CD8-positive, alpha-beta memory T cell (primary cell): ENCODE measurements at regions not wholly inside any gene's neighbourhood (a gene's known extent, or its start where the extent isn't known, plus 50 kb on each side); places are given as distances from the start of the nearest gene placed in this dataset.
A peak's percentile ranks its signal among the peaks of the same experiment; 100 is the strongest.

ENCODE experiments used
- CTCF ChIA-PET: fragments of 350-600 bp; sonication (Branson Sonifier 250); formaldehyde crosslinking; loops from one replicate; lab custom pipeline; 2021; ENCODE audit warnings: antibody characterized with exemption; lab: Charles Lee
- POLR2A ChIA-PET: fragments of 350-600 bp; sonication (Branson Sonifier 250); formaldehyde crosslinking; loops from one replicate; lab custom pipeline; 2021; ENCODE audit warnings: antibody characterized with exemption; lab: Charles Lee
- DNase-seq, 5 donors: peaks; one replicate each; pipeline versions ENCODE4 v3.0.0 to v3.0.0-alpha.2; 2020 to 2022; ENCODE audit warnings: mixed read lengths in 1 of 5
- H3K27ac ChIP-seq: one replicate; pipeline ENCODE4 v1.7.0; 2013; ENCODE audit warnings: low read depth, mild to moderate bottlenecking, low read length, moderate library complexity
- H3K27me3 ChIP-seq: 2 replicates; pipeline ENCODE4 v1.7.0; 2013; ENCODE audit warnings: low read length, mild to moderate bottlenecking; ENCODE audit not compliant: insufficient read depth, poor library complexity, severe bottlenecking
- H3K36me3 ChIP-seq: 2 replicates; pipeline ENCODE4 v1.7.0; 2013; ENCODE audit warnings: mild to moderate bottlenecking, low read length, moderate library complexity; ENCODE audit not compliant: insufficient read depth
- H3K4me1 ChIP-seq: 2 replicates; pipeline ENCODE4 v1.7.0; 2013; ENCODE audit warnings: mild to moderate bottlenecking, low read length, moderate library complexity; ENCODE audit not compliant: insufficient read depth
- H3K4me3 ChIP-seq: 2 replicates; pipeline ENCODE4 v1.7.0; 2013; ENCODE audit warnings: mild to moderate bottlenecking, low read length
- H3K9me3 ChIP-seq: 2 replicates; pipeline ENCODE4 v1.7.0; 2013; ENCODE audit warnings: mild to moderate bottlenecking, low read length
- H3K27ac Mint-ChIP-seq, 8 donors: one replicate each; pipeline ENCODE4 v1.8.0; 2020 to 2021; ENCODE audit warnings: mixed read lengths in 8 of 8, mild to moderate bottlenecking in 6 of 8, inconsistent platforms in 3 of 8, moderate library complexity in 3 of 8
- H3K27me3 Mint-ChIP-seq, 2 donors: one replicate each; pipeline ENCODE4 v1.8.0; 2020 to 2021; ENCODE audit warnings: mixed read lengths in 2 of 2, mild to moderate bottlenecking in 1 of 2, moderate library complexity in 1 of 2
- H3K36me3 Mint-ChIP-seq, 3 donors: one replicate each; pipeline ENCODE4 v1.8.0; 2020 to 2021; ENCODE audit warnings: mixed read lengths in 3 of 3, inconsistent platforms in 1 of 3, mild to moderate bottlenecking in 1 of 3
- H3K4me1 Mint-ChIP-seq, 3 donors: one replicate each; pipeline ENCODE4 v1.8.0; 2020 to 2021; ENCODE audit warnings: mixed read lengths in 3 of 3, inconsistent platforms in 1 of 3, mild to moderate bottlenecking in 1 of 3
- H3K4me3 Mint-ChIP-seq, 7 donors: one replicate each; pipeline ENCODE4 v1.8.0; 2020 to 2021; ENCODE audit warnings: mixed read lengths in 7 of 7, mild to moderate bottlenecking in 6 of 7, moderate library complexity in 4 of 7, inconsistent platforms in 2 of 7
- H3K9me3 Mint-ChIP-seq, 5 donors: one replicate each; pipeline ENCODE4 v1.8.0; 2020 to 2022; ENCODE audit warnings: mixed read lengths in 5 of 5, mild to moderate bottlenecking in 3 of 5, moderate library complexity in 2 of 5, inconsistent platforms in 1 of 5

DNA sequence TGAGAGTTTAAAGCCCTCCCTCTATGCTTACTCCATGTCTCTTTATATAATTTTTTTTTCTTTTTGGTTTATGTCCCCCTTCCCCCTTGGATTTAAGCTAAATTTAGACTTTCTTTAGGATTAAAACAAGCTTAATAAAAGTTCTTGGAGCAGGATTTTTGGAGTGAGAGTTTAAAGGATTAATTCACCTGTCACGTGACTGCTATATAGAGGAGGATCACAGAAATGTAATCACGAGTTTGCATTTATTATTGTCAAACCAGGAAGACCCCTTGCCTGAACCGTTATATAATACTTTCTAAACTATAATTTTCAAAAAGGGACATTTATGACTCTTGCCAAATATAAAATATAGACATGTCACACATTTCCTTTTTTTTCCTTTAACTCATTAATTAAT lies 78.1 kb upstream of the IMMP2L start:
- H3K36me3 ChIP-seq = no peaks in the 10 kb centered on the region
- no peaks in the 10 kb centered on the region for H3K36me3 Mint-ChIP-seq
- ChIA-PET POLR2A (no interaction called here), CTCF (no interaction called here)
- H3K27ac ChIP-seq = no peak overlapping the region
- H3K9me3 ChIP-seq = no peaks in the 10 kb centered on the region
- H3K4me3 Mint-ChIP-seq = no peak overlapping the region
- peaks cover 0 to 8% (median 0%) of the 10 kb centered on the region in 5 donors for H3K9me3 Mint-ChIP-seq
- DNase-seq = no peak
- H3K4me1 ChIP-seq = no peaks in the 10 kb centered on the region
- no peak overlapping the region for H3K27ac Mint-ChIP-seq
- no peak overlapping the region for H3K4me3 ChIP-seq
- H3K27me3 ChIP-seq = no peaks in the 10 kb centered on the region
- H3K27me3 Mint-ChIP-seq = peaks cover 0 to 14% of the 10 kb centered on the region in 2 donors
- H3K4me1 Mint-ChIP-seq = no peaks in the 10 kb centered on the region

- ChIA-PET POLR2A (no interaction called here), CTCF (no interaction called here)
- Mint-ChIP-seq H3K36me3 (no peaks in the 10 kb centered on the region), H3K27me3 (peaks cover 0 to 10% of the 10 kb centered on the region in 2 donors), H3K4me3 (no peak overlapping the region), H3K9me3 (peaks cover 0 to 4% (median 0%) of the 10 kb centered on the region in 5 donors), H3K27ac (no peak overlapping the region), H3K4me1 (no peaks in the 10 kb centered on the region)
- Histone ChIP-seq H3K36me3 (no peaks in the 10 kb centered on the region), H3K4me1 (no peaks in the 10 kb centered on the region), H3K4me3 (no peak overlapping the region), H3K27me3 (no peaks in the 10 kb centered on the region), H3K27ac (no peak overlapping the region), H3K9me3 (no peaks in the 10 kb centered on the region)
- DNase-seq = no peak
Measured at GRCh38 chr7:111639934-111640333, 77.6 kb upstream of the IMMP2L start.

DNA sequence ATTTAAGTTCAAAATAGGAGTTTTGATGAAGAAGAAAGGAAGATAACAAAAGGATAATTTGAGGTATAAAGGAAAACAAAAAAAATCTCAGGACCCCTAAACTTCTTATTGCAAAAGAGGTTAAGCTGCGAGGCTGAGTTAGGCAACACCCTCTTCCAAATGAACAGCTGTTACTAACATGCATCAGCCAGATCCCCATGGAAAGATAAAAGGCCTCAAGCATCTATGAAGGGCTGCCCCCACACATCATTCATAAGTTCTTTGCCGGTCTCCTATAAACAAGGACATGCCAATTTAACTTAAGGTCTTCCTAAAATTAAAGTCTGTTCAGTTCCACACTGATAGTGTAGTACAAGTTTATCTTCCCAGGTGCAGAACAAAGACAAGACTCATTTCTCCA lies 75.8 kb upstream of the IMMP2L start:
- Histone ChIP-seq H3K4me3 (no peak overlapping the region), H3K4me1 (no peaks in the 10 kb centered on the region), H3K9me3 (no peaks in the 10 kb centered on the region), H3K27me3 (no peaks in the 10 kb centered on the region), H3K27ac (no peak overlapping the region), H3K36me3 (no peaks in the 10 kb centered on the region)
- Mint-ChIP-seq H3K4me3 (no peak overlapping the region), H3K9me3 (peaks cover 0 to 4% (median 3%) of the 10 kb centered on the region in 5 donors), H3K27ac (peak overlapping the region in 1 of 8 donors; percentile 17), H3K36me3 (no peaks in the 10 kb centered on the region), H3K4me1 (no peaks in the 10 kb centered on the region), H3K27me3 (peaks cover 0 to 22% of the 10 kb centered on the region in 2 donors)
- CTCF ChIA-PET = no interaction called here
- no peak for DNase-seq
- POLR2A ChIA-PET = no interaction called here

GRCh38 chr7:111633878-111634277 lies 71.6 kb upstream of the IMMP2L start:
- Mint-ChIP-seq H3K36me3 (no peaks in the 10 kb centered on the region), H3K4me1 (no peaks in the 10 kb centered on the region), H3K27me3 (peaks cover 3 to 39% of the 10 kb centered on the region in 2 donors), H3K27ac (no peak overlapping the region), H3K4me3 (no peak overlapping the region), H3K9me3 (peaks cover 19 to 32% (median 23%) of the 10 kb centered on the region in 5 donors)
- H3K9me3 ChIP-seq = no peaks in the 10 kb centered on the region
- H3K27ac ChIP-seq = no peak overlapping the region
- ChIA-PET POLR2A (no interaction called here), CTCF (no interaction called here)
- no peak overlapping the region for H3K4me3 ChIP-seq
- no peak for DNase-seq
- H3K4me1 ChIP-seq = no peaks in the 10 kb centered on the region
- H3K27me3 ChIP-seq = no peaks in the 10 kb centered on the region
- H3K36me3 ChIP-seq = no peaks in the 10 kb centered on the region

DNA sequence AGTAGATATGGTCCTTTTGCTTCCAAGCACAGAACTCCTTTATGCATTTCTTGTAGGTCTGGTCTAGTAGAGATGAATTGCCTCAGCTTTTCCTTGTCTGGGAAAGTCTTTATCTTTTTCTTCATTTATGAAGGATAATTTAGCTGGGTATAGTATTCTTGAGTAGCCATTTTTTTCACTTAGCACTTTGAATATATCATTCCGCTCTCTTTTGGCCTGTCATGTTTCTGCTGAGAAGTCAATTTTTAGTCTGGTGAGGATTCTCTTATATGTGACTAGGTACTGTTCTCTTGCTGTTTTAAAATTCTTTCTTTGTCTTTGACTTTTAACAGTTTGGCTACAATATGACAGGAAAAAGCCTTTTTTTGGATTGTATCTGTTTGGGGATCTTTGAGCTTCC lies 68.6 kb upstream of the IMMP2L start:
- Histone ChIP-seq H3K4me1 (no peaks in the 10 kb centered on the region), H3K27ac (no peak overlapping the region), H3K36me3 (no peaks in the 10 kb centered on the region), H3K4me3 (no peak overlapping the region), H3K27me3 (no peaks in the 10 kb centered on the region), H3K9me3 (no peaks in the 10 kb centered on the region)
- no peaks in the 10 kb centered on the region for H3K36me3 Mint-ChIP-seq
- H3K27me3 Mint-ChIP-seq = peaks cover 3 to 35% of the 10 kb centered on the region in 2 donors
- H3K9me3 Mint-ChIP-seq = peaks cover 20 to 34% (median 27%) of the 10 kb centered on the region in 5 donors
- ChIA-PET POLR2A (no interaction called here), CTCF (no interaction called here)
- H3K4me3 Mint-ChIP-seq = no peak overlapping the region
- no peak for DNase-seq
- H3K4me1 Mint-ChIP-seq = no peaks in the 10 kb centered on the region
- H3K27ac Mint-ChIP-seq = no peak overlapping the region

GRCh38 chr7:111622084-111622483 lies 59.8 kb upstream of the IMMP2L start:
- Mint-ChIP-seq H3K36me3 (no peaks in the 10 kb centered on the region), H3K4me3 (no peak overlapping the region), H3K4me1 (no peaks in the 10 kb centered on the region), H3K27ac (no peak overlapping the region), H3K9me3 (no peaks in the 10 kb centered on the region), H3K27me3 (peaks cover 7 to 26% of the 10 kb centered on the region in 2 donors)
- no peak overlapping the region for H3K4me3 ChIP-seq
- DNase-seq = no peak
- no peaks in the 10 kb centered on the region for H3K36me3 ChIP-seq
- H3K9me3 ChIP-seq = no peaks in the 10 kb centered on the region
- H3K27ac ChIP-seq = no peak overlapping the region
- no peaks in the 10 kb centered on the region for H3K27me3 ChIP-seq
- ChIA-PET POLR2A (no interaction called here), CTCF (no interaction called here)
- H3K4me1 ChIP-seq = no peaks in the 10 kb centered on the region
